B cell (primary cell): ENCODE measurements at regions not wholly inside any gene's neighbourhood (a gene's known extent, or its start where the extent isn't known, plus 50 kb on each side); places are given as distances from the start of the nearest gene placed in this dataset.

ENCODE experiments used
- CTCF ChIP-seq: fragments of 200-600 bp; IDR thresholded peaks from one replicate; pipeline ENCODE4 v1.8.0; 2022; ENCODE audit warnings: antibody characterized with exemption, mild to moderate bottlenecking
- EZH2 ChIP-seq: IDR thresholded peaks from 2 replicates; pipeline ENCODE4 v1.6.1; 2012; ENCODE audit warnings: borderline replicate concordance, low read depth, mild to moderate bottlenecking, moderate library complexity, low read length; ENCODE audit not compliant: insufficient read depth, poor library complexity, severe bottlenecking

GRCh38 chr2:157971702-157972101 is 95.6 kb upstream of the ACVR1 start:
- TF ChIP-seq CTCF: no peak
- TF ChIP-seq EZH2: no peak
